Right atrium auricular region (tissue), 2 donors: ENCODE measurements at regions not wholly inside any gene's neighbourhood (a gene's known extent, or its start where the extent isn't known, plus 50 kb on each side); places are given as distances from the start of the nearest gene placed in this dataset.
"Not testable (repeated sequence)": the region's sequence is repeated elsewhere in the genome, so short reads cannot be mapped to it uniquely, and the experiment has no call there.

Experiments
- DNase-seq: peaks from one replicate; pipeline ENCODE4 v3.0.0-alpha.2; 2019; ENCODE audit warnings: low spot score
- H3K27ac ChIP-seq, 2 donors: fragments of 200-600 bp; sonication (generic); 1 replicate in 1 of 2; 2 replicates in 1 of 2; pipeline ENCODE4 v1.5.1; 2016 to 2019
- H3K27me3 ChIP-seq, 2 donors: fragments of 200-600 bp; sonication (generic); one replicate each; pipeline versions ENCODE4 v1.5.1 to v1.6.0; 2017 to 2019
- H3K36me3 ChIP-seq: fragments of 200-600 bp; sonication (generic); one replicate; pipeline ENCODE4 v1.5.1; 2016
- H3K4me1 ChIP-seq, 2 donors: fragments of 200-600 bp; sonication (generic); one replicate each; pipeline versions ENCODE4 v1.5.1 to v1.6.0; 2017 to 2019
- H3K4me3 ChIP-seq, 2 donors: fragments of 200-600 bp; sonication (generic); 1 replicate in 1 of 2; 2 replicates in 1 of 2; pipeline ENCODE4 v1.5.1; 2017 to 2019; ENCODE audit warnings: mild to moderate bottlenecking in 1 of 2, moderate library complexity in 1 of 2
- H3K9me3 ChIP-seq, 2 donors: fragments of 200-600 bp; sonication (generic); one replicate each; pipeline ENCODE4 v1.5.1; 2019
- CTCF ChIP-seq, 2 donors: fragments of 200-600 bp; sonication (generic); IDR thresholded peaks; one replicate each; pipeline ENCODE4 v1.5.1; 2019; ENCODE audit warnings: antibody characterized with exemption in 2 of 2

- no peaks in the 10 kb centered on the region for H3K27me3 ChIP-seq
- DNase-seq, result no peak
Measured at GRCh38 chr6:101167638-101168037, 225.9 kb upstream of the GRIK2 start.

GRCh38 chr6:101171049-101171448 lies 222.5 kb upstream of the GRIK2 start:
- H3K4me1 ChIP-seq, H3K27ac ChIP-seq, H3K36me3 ChIP-seq, H3K4me3 ChIP-seq, H3K27me3 ChIP-seq, DNase-seq: not testable (repeated sequence)
- peaks cover 0 to 22% of the 10 kb centered on the region in 2 donors for H3K9me3 ChIP-seq

More at GRCh38 chr6:101167638-101168037, 225.9 kb upstream of the GRIK2 start:
- no peak for TF ChIP-seq CTCF (IDR thresholded peaks at IDR 0.05)
- H3K27ac ChIP-seq, result no peak overlapping the region
- H3K9me3 ChIP-seq, result peaks cover 0 to 22% of the 10 kb centered on the region in 2 donors
- no peak overlapping the region for H3K4me3 ChIP-seq
- no peaks in the 10 kb centered on the region for H3K4me1 ChIP-seq
- no peaks in the 10 kb centered on the region for H3K36me3 ChIP-seq

GRCh38 chr6:101178748-101179147 lies 214.8 kb upstream of the GRIK2 start:
- H3K4me1 ChIP-seq, result peaks cover 0 to 15% of the 10 kb centered on the region in 2 donors
- TF ChIP-seq CTCF (IDR thresholded peaks at IDR 0.05), result no peak
- no peaks in the 10 kb centered on the region for H3K27me3 ChIP-seq
- no peaks in the 10 kb centered on the region for H3K9me3 ChIP-seq
- DNase-seq, result no peak
- no peak overlapping the region for H3K4me3 ChIP-seq
- no peaks in the 10 kb centered on the region for H3K36me3 ChIP-seq
- H3K27ac ChIP-seq, result no peak overlapping the region

GRCh38 chr6:101181006-101181405 lies 212.5 kb upstream of the GRIK2 start:
- H3K9me3 ChIP-seq, result no peaks in the 10 kb centered on the region
- no peak for DNase-seq
- peaks cover 0 to 15% of the 10 kb centered on the region in 2 donors for H3K4me1 ChIP-seq
- no peak for TF ChIP-seq CTCF (IDR thresholded peaks at IDR 0.05)
- no peak overlapping the region for H3K4me3 ChIP-seq
- no peaks in the 10 kb centered on the region for H3K36me3 ChIP-seq
- no peak overlapping the region for H3K27ac ChIP-seq
- no peaks in the 10 kb centered on the region for H3K27me3 ChIP-seq

- not testable (repeated sequence) for H3K9me3 ChIP-seq, H3K27ac ChIP-seq, H3K4me3 ChIP-seq, H3K4me1 ChIP-seq, DNase-seq, H3K27me3 ChIP-seq, H3K36me3 ChIP-seq
Measured at GRCh38 chr6:101188285-101188798, 205.2 kb upstream of the GRIK2 start.

GRCh38 chr6:101195588-101195987 lies 197.9 kb upstream of the GRIK2 start:
- no peaks in the 10 kb centered on the region for H3K4me1 ChIP-seq
- H3K4me3 ChIP-seq, result no peak overlapping the region
- no peaks in the 10 kb centered on the region for H3K9me3 ChIP-seq
- DNase-seq, result no peak
- no peak overlapping the region for H3K27ac ChIP-seq
- TF ChIP-seq CTCF (IDR thresholded peaks at IDR 0.05), result no peak
- no peaks in the 10 kb centered on the region for H3K27me3 ChIP-seq
- no peaks in the 10 kb centered on the region for H3K36me3 ChIP-seq

GRCh38 chr6:101199441-101199840 lies 194.1 kb upstream of the GRIK2 start:
- TF ChIP-seq CTCF (IDR thresholded peaks at IDR 0.05), result no peak
- Histone ChIP-seq H3K9me3 (no peaks in the 10 kb centered on the region), H3K27me3 (no peaks in the 10 kb centered on the region), H3K4me3 (no peak overlapping the region), H3K36me3 (no peaks in the 10 kb centered on the region), H3K4me1 (no peaks in the 10 kb centered on the region), H3K27ac (no peak overlapping the region)
- no peak for DNase-seq
